Stimulated activated CD8-positive, alpha-beta memory T cell treated with anti-CD3 and anti-CD28 coated beads, Interleukin-15, amount 100 ng/mL, for 24 hours (primary cell): ENCODE measurements at regions not wholly inside any gene's neighbourhood (a gene's known extent, or its start where the extent isn't known, plus 50 kb on each side); places are given as distances from the start of the nearest gene placed in this dataset.
"Not testable (repeated sequence)": the region's sequence is repeated elsewhere in the genome, so short reads cannot be mapped to it uniquely, and the experiment has no call there.

Source experiments
- DNase-seq: peaks from one replicate; pipeline ENCODE4 v3.0.0-alpha.2; 2020; ENCODE audit warnings: low read depth

GRCh38 chr20:39767352-39767751 is 805.2 kb downstream of the DHX35 start:
- DNase-seq: no peak

GRCh38 chr20:39766333-39766732 is 804.2 kb downstream of the DHX35 start:
- DNase-seq: no peak

GRCh38 chr20:39762716-39763115 is 800.6 kb downstream of the DHX35 start:
- DNase-seq: no peak

- no peak for DNase-seq
Measured at GRCh38 chr20:39758876-39759275, 796.7 kb downstream of the DHX35 start.

GRCh38 chr20:39756828-39757227 is 794.7 kb downstream of the DHX35 start:
- no peak for DNase-seq

- no peak for DNase-seq
Measured at GRCh38 chr20:39756369-39756768, 794.2 kb downstream of the DHX35 start.

GRCh38 chr20:39752262-39752876 is 790.2 kb downstream of the DHX35 start:
- DNase-seq: no peak

GRCh38 chr20:39751557-39752137 is 789.5 kb downstream of the DHX35 start:
- DNase-seq: no peak

GRCh38 chr20:39745380-39745779 is 783.2 kb downstream of the DHX35 start:
- DNase-seq: no peak

- DNase-seq: no peak
Measured at GRCh38 chr20:39738651-39739050, 776.5 kb downstream of the DHX35 start.

GRCh38 chr20:39736434-39737327 is 774.5 kb downstream of the DHX35 start:
- DNase-seq: no peak

- not testable (repeated sequence) for DNase-seq
Measured at GRCh38 chr20:39725513-39725912, 763.4 kb downstream of the DHX35 start.

- DNase-seq: no peak
Measured at GRCh38 chr20:39719293-39719692, 757.1 kb downstream of the DHX35 start.

GRCh38 chr20:39717936-39718335 is 755.8 kb downstream of the DHX35 start:
- DNase-seq: no peak

- DNase-seq: no peak
Measured at GRCh38 chr20:39716796-39717341, 754.7 kb downstream of the DHX35 start.

- no peak for DNase-seq
Measured at GRCh38 chr20:39713076-39713840, 751.1 kb downstream of the DHX35 start.

- DNase-seq: no peak
Measured at GRCh38 chr20:39706184-39706663, 744.1 kb downstream of the DHX35 start.

GRCh38 chr20:39705032-39705431 is 742.9 kb downstream of the DHX35 start:
- no peak for DNase-seq

GRCh38 chr20:39703357-39703756 is 741.2 kb downstream of the DHX35 start:
- not testable (repeated sequence) for DNase-seq

- DNase-seq: no peak
Measured at GRCh38 chr20:39702701-39703349, 740.7 kb downstream of the DHX35 start.

GRCh38 chr20:39700528-39700927 is 738.4 kb downstream of the DHX35 start:
- no peak for DNase-seq
